IMR-90 (cell line): ENCODE measurements at regions not wholly inside any gene's neighbourhood (a gene's known extent, or its start where the extent isn't known, plus 50 kb on each side); places are given as distances from the start of the nearest gene placed in this dataset.

Source experiments
- ATAC-seq: fragments of 200-7000 bp; cut with Tn5 transposase; 2 replicates; pipeline ENCODE4 v1.9.1; 2020; ENCODE audit warnings: low read depth, mild to moderate bottlenecking, moderate library complexity
- BruUV-seq: library from RNA; stranded (reverse); fragments of 400-500 nt; replicated peaks from 2 replicates; lab custom pipeline; 2021; lab: Mats Ljungman, UMichigan
- CTCF ChIA-PET: fragments of 300-600 bp; formaldehyde crosslinking; extraction: SDS; loops from one replicate; lab custom pipeline; 2021; ENCODE audit warnings: antibody characterized with exemption; lab: Yijun Ruan, JAX
- POLR2A ChIA-PET: fragments of 300-600 bp; sonication (Branson Sonifier 250); formaldehyde crosslinking; loops from one replicate; lab custom pipeline; 2022; ENCODE audit warnings: antibody characterized with exemption; ENCODE audit not compliant: unreplicated experiment; lab: Charles Lee
- DNase-seq: peaks from one replicate; pipeline ENCODE4 v3.0.0; 2013
- H2AFZ ChIP-seq: replicated peaks from 2 replicates; pipeline ENCODE3; 2013; ENCODE audit warnings: low read length, mild to moderate bottlenecking; ENCODE audit not compliant: poor library complexity
- H2AK5ac ChIP-seq: 2 replicates; pipeline ENCODE4 v1.6.1; 2013; ENCODE audit warnings: low read depth, low read length, inconsistent platforms
- H2AK9ac ChIP-seq: replicated peaks from 2 replicates; pipeline ENCODE3; 2013; ENCODE audit warnings: mild to moderate bottlenecking, low read depth, low read length, moderate library complexity; ENCODE audit not compliant: poor library complexity
- H2BK120ac ChIP-seq: 2 replicates; pipeline ENCODE4 v1.6.1; 2013; ENCODE audit warnings: low read depth, low read length, inconsistent platforms
- H2BK15ac ChIP-seq: 3 replicates; pipeline ENCODE4 v1.6.1; 2013; ENCODE audit warnings: low read depth, low read length, inconsistent platforms
- H2BK20ac ChIP-seq: 2 replicates; pipeline ENCODE4 v1.6.1; 2013; ENCODE audit warnings: low read depth, mild to moderate bottlenecking, inconsistent platforms, low read length, moderate library complexity
- H2BK5ac ChIP-seq: 2 replicates; pipeline ENCODE4 v1.6.1; 2013; ENCODE audit warnings: mild to moderate bottlenecking, low read depth, low read length, inconsistent platforms; ENCODE audit not compliant: poor library complexity, severe bottlenecking
- H3K14ac ChIP-seq: replicated peaks from 2 replicates; pipeline ENCODE4 v1.6.1; 2013; ENCODE audit warnings: low read depth, low read length, inconsistent platforms
- H3K18ac ChIP-seq: 2 replicates; pipeline ENCODE4 v1.6.1; 2013; ENCODE audit warnings: low read depth, low read length, control low read depth
- H3K23ac ChIP-seq: 2 replicates; pipeline ENCODE4 v1.6.1; 2013; ENCODE audit warnings: low read depth, low read length, inconsistent platforms
- H3K27ac ChIP-seq: 2 replicates; pipeline ENCODE4 v1.5.1; 2013; ENCODE audit warnings: mild to moderate bottlenecking, control low read depth, low read length; ENCODE audit not compliant: insufficient read depth
- H3K27me3 ChIP-seq: 2 replicates; pipeline ENCODE4 v1.6.1; 2013; ENCODE audit warnings: low read length; ENCODE audit not compliant: control insufficient read depth, insufficient read depth
- H3K36me3 ChIP-seq: 2 replicates; pipeline ENCODE4 v1.6.1; 2013; ENCODE audit warnings: low read length, mixed read lengths; ENCODE audit not compliant: control insufficient read depth, insufficient read depth
- H3K4ac ChIP-seq: 2 replicates; pipeline ENCODE4 v1.6.1; 2013; ENCODE audit warnings: low read depth, low read length, inconsistent platforms
- H3K4me1 ChIP-seq: 2 replicates; pipeline ENCODE4 v1.6.1; 2013; ENCODE audit warnings: low read length, mixed read lengths; ENCODE audit not compliant: control insufficient read depth, insufficient read depth
- H3K4me2 ChIP-seq: 2 replicates; pipeline ENCODE4 v1.6.1; 2013; ENCODE audit warnings: low read depth, mild to moderate bottlenecking, control low read depth, low read length, moderate library complexity
- H3K4me3 ChIP-seq: 2 replicates; pipeline ENCODE4 v1.5.1; 2013; ENCODE audit warnings: low read depth, mild to moderate bottlenecking, control low read depth, low read length, moderate library complexity; ENCODE audit not compliant: insufficient read depth
- H3K56ac ChIP-seq: 2 replicates; pipeline ENCODE4 v1.6.1; 2013; ENCODE audit warnings: low read length, inconsistent platforms; ENCODE audit not compliant: insufficient read depth; ENCODE audit errors: extremely low read depth
- H3K79me1 ChIP-seq, 2 experiments: 2 replicates each; pipeline ENCODE4 v1.6.1; 2013; ENCODE audit warnings: low read length in 2 of 2, inconsistent platforms in 1 of 2, low read depth in 1 of 2
- H3K9ac ChIP-seq: 2 replicates; pipeline ENCODE4 v1.6.1; 2013; ENCODE audit warnings: low read depth, low read length, control low read depth
- H3K9me1 ChIP-seq: 2 replicates; pipeline ENCODE4 v1.6.1; 2013; ENCODE audit warnings: low read length, inconsistent platforms; ENCODE audit not compliant: insufficient read depth
- H3K9me3 ChIP-seq: 2 replicates; pipeline ENCODE4 v1.6.1; 2013; ENCODE audit warnings: low read length; ENCODE audit not compliant: control insufficient read depth, insufficient read depth
- H4K20me1 ChIP-seq: 2 replicates; pipeline ENCODE4 v1.6.1; 2013; ENCODE audit warnings: low read length, inconsistent platforms; ENCODE audit not compliant: insufficient read depth
- H4K5ac ChIP-seq: 2 replicates; pipeline ENCODE4 v1.6.1; 2013; ENCODE audit warnings: mild to moderate bottlenecking, low read depth, low read length, control low read depth
- H4K8ac ChIP-seq, 2 experiments: 2 replicates each; pipeline ENCODE4 v1.6.1; 2013; ENCODE audit warnings: low read depth in 2 of 2, low read length in 2 of 2, control low read depth in 1 of 2, inconsistent platforms in 1 of 2
- H4K91ac ChIP-seq: 2 replicates; pipeline ENCODE4 v1.6.1; 2013; ENCODE audit warnings: low read depth, low read length, inconsistent platforms; ENCODE audit not compliant: insufficient read depth
- BHLHE40 ChIP-seq: fragments of 150-350 bp; IDR thresholded peaks from 2 replicates; pipeline ENCODE4 v1.6.1; 2016; ENCODE audit warnings: mild to moderate bottlenecking, low read depth, low read length
- CEBPB ChIP-seq: IDR thresholded peaks from 2 replicates; pipeline ENCODE4 v1.6.1; 2012; ENCODE audit warnings: low read depth, low read length, improper control_type of control experiment
- CHD1 ChIP-seq: IDR thresholded peaks from 2 replicates; pipeline ENCODE4 v1.6.1; 2012; ENCODE audit warnings: low read depth, low read length, improper control_type of control experiment
- CTCF ChIP-seq: conservative IDR thresholded peaks from 2 replicates; pipeline ENCODE4 v1.5.1; 2012; ENCODE audit warnings: mild to moderate bottlenecking, low read depth, low read length, improper control_type of control experiment
- ELK1 ChIP-seq: fragments of 150-350 bp; IDR thresholded peaks from 2 replicates; pipeline ENCODE4 v1.6.1; 2016; ENCODE audit warnings: low read depth, mild to moderate bottlenecking, low read length, moderate library complexity, borderline replicate concordance
- FOS ChIP-seq: fragments of 150-350 bp; IDR thresholded peaks from 2 replicates; pipeline ENCODE4 v1.6.1; 2016; ENCODE audit warnings: low read depth, low read length
- MAFK ChIP-seq: IDR thresholded peaks from 2 replicates; pipeline ENCODE4 v1.6.1; 2012; ENCODE audit warnings: low read depth, low read length, improper control_type of control experiment
- MAZ ChIP-seq: IDR thresholded peaks from 2 replicates; pipeline ENCODE4 v1.6.1; 2012; ENCODE audit warnings: low read depth, mild to moderate bottlenecking, low read length, improper control_type of control experiment, moderate library complexity, borderline replicate concordance
- MXI1 ChIP-seq: IDR thresholded peaks from 2 replicates; pipeline ENCODE4 v1.6.1; 2012; ENCODE audit warnings: low read depth, mild to moderate bottlenecking, low read length, moderate library complexity, borderline replicate concordance
- POLR2A ChIP-seq: IDR thresholded peaks from 2 replicates; pipeline ENCODE4 v1.6.1; 2012; ENCODE audit warnings: mild to moderate bottlenecking, low read depth, low read length
- RCOR1 ChIP-seq: IDR thresholded peaks from 2 replicates; pipeline ENCODE4 v1.6.1; 2012; ENCODE audit warnings: mild to moderate bottlenecking, low read length, improper control_type of control experiment; ENCODE audit not compliant: insufficient replicate concordance
- RFX5 ChIP-seq: IDR thresholded peaks from 2 replicates; pipeline ENCODE4 v1.8.0; 2012; ENCODE audit warnings: low read depth, mild to moderate bottlenecking, low read length, moderate library complexity
- USF2 ChIP-seq: fragments of 150-350 bp; IDR thresholded peaks from 2 replicates; pipeline ENCODE4 v1.6.1; 2017; ENCODE audit warnings: mild to moderate bottlenecking, antibody characterized with exemption, low read length, low read depth
- WGBS, 2 experiments: methylation state at CpG; one replicate each; pipeline versions ENCODE4 v1.1.5 to v1.1.7; 2013; ENCODE audit warnings: missing lambda C conversion rate in 2 of 2; ENCODE audit not compliant: insufficient read length in 1 of 2; ENCODE audit errors: extremely low coverage in 2 of 2; 5-methylcytosine and 5-hydroxymethylcytosine counted together
- dilution Hi-C: fragments of 300-500 bp; cut with HindIII; formaldehyde crosslinking; loops from one replicate; pipeline ENCODE4 v1.14.3; 2018; ENCODE audit warnings: low sequenced_read_pairs; ENCODE audit not compliant: unreplicated experiment
- in situ Hi-C: fragments of 300-500 bp; cut with MboI; formaldehyde crosslinking; loops from 3 replicates; pipeline ENCODE4 v1.14.3; 2019; ENCODE audit warnings: low sequenced_read_pairs, inconsistent platforms, mixed read lengths
- intact Hi-C: fragments of 100-400 bp; cut with micrococcal nuclease; formaldehyde crosslinking; loops from 2 replicates; pipeline ENCODE4 v1.10.0; 2022

DNA sequence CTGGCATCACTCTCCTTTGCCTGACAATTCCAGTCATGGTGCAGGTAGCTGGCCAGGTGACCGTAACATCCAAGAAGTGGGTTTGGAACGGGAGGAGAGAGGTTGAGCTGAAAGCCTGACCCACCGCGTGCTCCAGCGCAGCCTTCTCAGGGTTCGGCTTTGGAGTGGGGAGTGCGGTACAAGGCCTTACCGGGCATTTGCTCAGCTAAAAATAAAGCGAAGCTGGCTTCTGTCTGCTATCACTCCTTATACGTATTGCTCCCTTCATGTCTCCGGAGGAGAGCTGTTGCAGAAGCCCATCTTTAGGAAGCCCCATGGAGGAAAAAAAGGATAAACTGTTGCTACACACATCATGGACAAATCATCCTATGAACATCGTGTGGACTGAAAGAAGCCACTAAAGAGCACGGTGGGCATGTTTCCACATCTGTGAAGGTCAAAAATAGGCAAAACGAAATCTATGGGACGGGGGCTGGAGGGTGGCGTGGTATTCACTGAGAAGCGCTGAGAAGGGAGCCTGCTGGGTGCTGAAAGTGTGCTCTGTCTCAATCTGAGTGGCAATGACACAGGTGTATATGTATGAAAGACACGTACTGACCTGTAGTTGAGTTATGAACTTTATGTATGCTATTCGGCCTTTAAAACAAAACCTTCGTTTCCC is 57.2 kb upstream of the TAB2 start:
- no peak overlapping the region for H3K27ac ChIP-seq
- no peak overlapping the region for H3K56ac ChIP-seq
- BruUV-seq = no TSS peak
- H4K8ac ChIP-seq = no peak overlapping the region
- no peaks in the 10 kb centered on the region for H3K4me1 ChIP-seq
- CTCF ChIA-PET = no interaction called here
- H3K36me3 ChIP-seq = no peaks in the 10 kb centered on the region
- H3K14ac ChIP-seq = no peak overlapping the region
- H4K20me1 ChIP-seq = no peaks in the 10 kb centered on the region
- peaks cover 2% of the 10 kb centered on the region; the same call in 1 of the 2 replicates for H3K9me3 ChIP-seq
- no peak overlapping the region for H2AK9ac ChIP-seq
- no peak overlapping the region for H3K23ac ChIP-seq
- dilution Hi-C loops = no loop called here
- no peak overlapping the region for H3K4ac ChIP-seq
- 87% methylated on average over 11 of the region's 20 CpGs; no CpG with 5 or more reads in 1 of the 2 experiments for WGBS, 2 experiments
- in situ Hi-C loops = no loop called here
- H3K27me3 ChIP-seq = peaks cover 36% of the 10 kb centered on the region
- no peak overlapping the region for H2BK15ac ChIP-seq
- no peak overlapping the region for H2BK120ac ChIP-seq
- H4K5ac ChIP-seq = no peak overlapping the region
- H3K18ac ChIP-seq = no peak overlapping the region
- no peaks in the 10 kb centered on the region for H3K9me1 ChIP-seq
- no peak overlapping the region for H3K9ac ChIP-seq
- TF ChIP-seq BHLHE40 = no peak
- no peak for TF ChIP-seq ELK1
- TF ChIP-seq RFX5 = no peak
- no peak for TF ChIP-seq POLR2A
- TF ChIP-seq FOS = no peak
- no peak for TF ChIP-seq CTCF
- no peak for TF ChIP-seq CHD1
- no peak for TF ChIP-seq RCOR1
- no peak for TF ChIP-seq MAZ
- TF ChIP-seq MAFK = no peak
- TF ChIP-seq MXI1 = no peak
- no peak for TF ChIP-seq USF2
- no peak for TF ChIP-seq CEBPB
- H3K4me3 ChIP-seq = no peak overlapping the region
- peak overlapping the region; percentile 48 for H2AFZ ChIP-seq
- H2BK5ac ChIP-seq = no peak overlapping the region
- intact Hi-C loops = no loop called here
- no peak overlapping the region for H2AK5ac ChIP-seq
- no peak overlapping the region for H3K4me2 ChIP-seq
- no peak for DNase-seq
- no peaks in the 10 kb centered on the region for H3K79me1 ChIP-seq
- H4K91ac ChIP-seq = no peak overlapping the region
- no peak for ATAC-seq
- H2BK20ac ChIP-seq = no peak overlapping the region
- POLR2A ChIA-PET = no interaction called here
